ENCODE measurements at regions not wholly inside any gene's neighbourhood (a gene's known extent, or its start where the extent isn't known, plus 50 kb on each side); places are given as distances from the start of the nearest gene placed in this dataset.
A peak's percentile ranks its signal among the peaks of the same experiment; 100 is the strongest.

- no peaks in the 10 kb centered on the region for H3K4me1 ChIP-seq
- H3K4me3 ChIP-seq (ENCODE audit: low read depth, low read length): no peak overlapping the region
- no peaks in the 10 kb centered on the region for H3K27me3 ChIP-seq
- TF ChIP-seq CTCF (IDR thresholded peaks at IDR 0.05; ENCODE audit: low read depth, low read length): peak; percentile 57
- no peaks in the 10 kb centered on the region; the same call in 1 of the 2 replicates for H3K9me3 ChIP-seq
- H3K36me3 ChIP-seq: no peaks in the 10 kb centered on the region
- peak; percentile 34 for DNase-seq
Measured at GRCh38 chr20:60224914-60225313, 266.7 kb downstream of the CDH26 start.

DNA sequence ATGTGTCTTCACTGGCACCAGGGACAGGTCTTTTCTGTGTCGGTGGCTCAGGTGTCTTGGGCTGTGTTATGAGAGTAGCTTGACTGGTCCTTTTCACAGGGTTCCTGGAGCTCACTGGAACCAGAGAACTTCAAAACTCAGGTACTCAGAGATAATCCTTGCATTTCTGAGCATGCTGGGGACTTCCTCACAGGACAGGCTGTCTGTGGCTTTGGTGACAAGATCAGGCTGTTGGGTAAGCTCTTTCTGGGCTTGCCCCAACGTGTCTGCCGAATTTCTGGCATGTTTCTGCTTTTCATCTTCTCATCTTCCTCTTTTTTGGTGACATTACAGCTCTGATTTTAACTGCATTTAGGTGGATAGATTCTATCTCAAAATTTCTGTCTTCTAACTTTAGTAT, 270.0 kb downstream of the CDH26 start:
- Histone ChIP-seq H3K36me3 (no peaks in the 10 kb centered on the region), H3K27me3 (no peaks in the 10 kb centered on the region), H3K4me1 (no peaks in the 10 kb centered on the region), H3K9me3 (no peaks in the 10 kb centered on the region; the same call in 1 of the 2 replicates), H3K4me3 (ENCODE audit: low read depth, low read length) (no peak overlapping the region)
- no peak for DNase-seq
- no peak for TF ChIP-seq CTCF (IDR thresholded peaks at IDR 0.05; ENCODE audit: low read depth, low read length)

DNA sequence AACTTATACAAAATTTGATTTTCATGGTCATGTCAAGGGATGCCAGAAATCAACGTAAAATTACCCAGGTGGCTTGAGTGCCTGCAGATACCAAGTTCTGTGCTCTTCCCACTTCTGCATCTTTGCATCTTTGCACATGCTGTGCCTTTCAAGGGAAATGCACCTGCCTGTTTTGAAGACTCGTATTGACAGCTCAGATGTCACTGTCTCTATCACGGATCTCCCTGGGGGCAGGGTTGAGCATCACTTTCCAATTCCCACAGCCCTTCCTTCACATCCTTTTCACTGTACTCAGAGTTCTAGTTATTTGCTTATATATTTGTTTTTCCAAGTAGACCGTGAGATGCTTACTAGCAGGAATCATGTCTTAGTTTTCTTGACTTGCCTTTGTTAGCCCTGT, 274.2 kb downstream of the CDH26 start:
- no peaks in the 10 kb centered on the region for H3K27me3 ChIP-seq
- no peak for TF ChIP-seq CTCF (IDR thresholded peaks at IDR 0.05; ENCODE audit: low read depth, low read length)
- no peak for DNase-seq
- H3K9me3 ChIP-seq: no peaks in the 10 kb centered on the region
- no peaks in the 10 kb centered on the region for H3K36me3 ChIP-seq
- H3K4me1 ChIP-seq: no peaks in the 10 kb centered on the region
- H3K4me3 ChIP-seq (ENCODE audit: low read depth, low read length): no peak overlapping the region

DNA sequence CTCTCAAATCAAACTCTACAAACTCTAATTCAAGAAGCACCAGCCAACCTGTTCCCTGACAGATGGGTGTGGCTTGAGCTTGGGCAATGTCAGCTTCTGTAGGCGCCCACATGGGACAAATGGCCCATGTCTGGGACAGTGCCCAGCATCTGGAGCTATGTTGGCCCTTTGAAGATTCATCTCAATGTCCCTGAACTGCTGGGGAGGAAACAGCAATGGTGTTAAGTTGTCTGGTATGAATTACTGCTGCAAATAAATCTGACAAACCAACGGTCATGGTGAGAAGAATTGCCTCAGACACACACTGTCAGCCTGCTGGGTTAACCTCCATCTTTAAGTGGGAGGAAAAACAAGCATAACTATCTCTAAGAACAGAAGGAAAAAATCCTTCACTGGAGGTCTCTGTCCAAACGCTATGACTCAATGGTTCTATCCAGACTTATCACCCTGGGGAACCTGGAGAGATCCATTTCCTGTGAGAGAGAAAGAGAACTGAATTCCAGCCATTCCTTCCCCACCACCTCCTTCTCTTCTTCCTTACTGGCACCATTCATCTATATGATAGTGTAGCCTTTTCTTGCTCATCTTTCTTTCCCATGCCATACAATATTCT, 274.9 kb downstream of the CDH26 start:
- Histone ChIP-seq H3K9me3 (no peaks in the 10 kb centered on the region), H3K4me3 (ENCODE audit: low read depth, low read length) (no peak overlapping the region), H3K36me3 (no peaks in the 10 kb centered on the region), H3K27me3 (no peaks in the 10 kb centered on the region), H3K4me1 (no peaks in the 10 kb centered on the region)
- no peak for TF ChIP-seq CTCF (IDR thresholded peaks at IDR 0.05; ENCODE audit: low read depth, low read length)
- DNase-seq: no peak

DNA sequence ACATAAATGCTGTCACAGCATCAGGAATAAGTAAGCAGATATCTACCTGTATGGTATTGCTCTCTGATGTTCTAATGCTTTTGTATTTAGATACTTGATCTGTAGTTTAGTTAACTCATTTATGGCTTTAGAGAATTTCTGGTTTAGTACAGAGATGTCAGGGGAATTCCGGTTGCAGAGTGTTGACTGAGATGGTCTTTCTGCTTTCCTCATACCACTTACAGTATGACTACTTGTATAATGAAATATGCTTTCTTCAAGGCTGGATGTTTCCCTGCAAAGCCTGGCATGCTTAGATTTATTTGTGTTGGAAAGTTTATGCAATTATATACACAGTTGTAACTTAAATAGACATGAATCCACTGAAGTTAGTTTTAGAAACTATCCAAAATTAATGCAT, 278.4 kb downstream of the CDH26 start:
- no peaks in the 10 kb centered on the region for H3K9me3 ChIP-seq
- no peak overlapping the region for H3K4me3 ChIP-seq (ENCODE audit: low read depth, low read length)
- H3K27me3 ChIP-seq: no peaks in the 10 kb centered on the region
- no peaks in the 10 kb centered on the region for H3K36me3 ChIP-seq
- no peaks in the 10 kb centered on the region for H3K4me1 ChIP-seq
- no peak for TF ChIP-seq CTCF (IDR thresholded peaks at IDR 0.05; ENCODE audit: low read depth, low read length)
- no peak for DNase-seq

DNA sequence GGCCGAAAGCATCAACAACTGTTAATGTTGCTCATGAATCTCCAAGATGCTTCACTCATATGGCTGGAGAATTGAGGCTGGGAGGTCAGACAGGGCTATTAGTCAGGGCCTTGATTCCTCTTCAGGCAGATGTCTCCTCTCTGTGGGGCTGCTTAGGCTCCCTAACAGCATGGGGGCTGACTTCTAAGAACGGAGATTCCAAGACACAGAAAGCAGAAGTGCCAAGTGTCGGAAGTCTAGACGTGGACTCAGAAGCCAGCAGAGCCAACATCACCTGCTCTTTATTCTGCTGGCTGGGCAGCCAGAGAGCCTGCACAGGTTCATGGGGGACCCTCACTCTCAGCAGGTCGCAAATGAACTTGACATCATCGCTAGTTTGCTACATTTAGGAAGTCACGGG, 279.8 kb downstream of the CDH26 start:
- Histone ChIP-seq H3K36me3 (no peaks in the 10 kb centered on the region), H3K27me3 (no peaks in the 10 kb centered on the region), H3K4me1 (no peaks in the 10 kb centered on the region), H3K9me3 (no peaks in the 10 kb centered on the region), H3K4me3 (ENCODE audit: low read depth, low read length) (no peak overlapping the region)
- DNase-seq: no peak
- TF ChIP-seq CTCF (IDR thresholded peaks at IDR 0.05; ENCODE audit: low read depth, low read length): no peak
